HFFc6 (cell line): ENCODE measurements at regions not wholly inside any gene's neighbourhood (a gene's known extent, or its start where the extent isn't known, plus 50 kb on each side); places are given as distances from the start of the nearest gene placed in this dataset.

Source experiments
- DNase-seq: peaks from one replicate; pipeline ENCODE4 v3.0.0-alpha.2; 2018
- H3K27ac Mint-ChIP-seq: 2 replicates; pipeline ENCODE4 v1.8.0; 2020; ENCODE audit warnings: mild to moderate bottlenecking, mixed read lengths
- H3K27me3 Mint-ChIP-seq: 2 replicates; pipeline ENCODE4 v1.8.0; 2021; ENCODE audit warnings: mild to moderate bottlenecking, moderate library complexity, mixed read lengths; ENCODE audit not compliant: insufficient read depth
- H3K36me3 Mint-ChIP-seq: 2 replicates; pipeline ENCODE4 v1.8.0; 2021; ENCODE audit warnings: low read depth, mixed read lengths
- H3K4me1 Mint-ChIP-seq: 2 replicates; pipeline ENCODE4 v1.8.0; 2020; ENCODE audit warnings: low read depth, mixed read lengths
- H3K4me3 Mint-ChIP-seq: 2 replicates; pipeline ENCODE4 v1.8.0; 2020; ENCODE audit warnings: mild to moderate bottlenecking, moderate library complexity, mixed read lengths
- H3K9me3 Mint-ChIP-seq: 2 replicates; pipeline ENCODE4 v1.8.0; 2020; ENCODE audit warnings: mild to moderate bottlenecking, mixed read lengths
- CTCF ChIP-seq: fragments of 200-600 bp; sonication (generic); IDR thresholded peaks from 2 replicates; pipeline ENCODE4 v1.5.0; 2021; ENCODE audit warnings: antibody characterized with exemption, mild to moderate bottlenecking

DNA sequence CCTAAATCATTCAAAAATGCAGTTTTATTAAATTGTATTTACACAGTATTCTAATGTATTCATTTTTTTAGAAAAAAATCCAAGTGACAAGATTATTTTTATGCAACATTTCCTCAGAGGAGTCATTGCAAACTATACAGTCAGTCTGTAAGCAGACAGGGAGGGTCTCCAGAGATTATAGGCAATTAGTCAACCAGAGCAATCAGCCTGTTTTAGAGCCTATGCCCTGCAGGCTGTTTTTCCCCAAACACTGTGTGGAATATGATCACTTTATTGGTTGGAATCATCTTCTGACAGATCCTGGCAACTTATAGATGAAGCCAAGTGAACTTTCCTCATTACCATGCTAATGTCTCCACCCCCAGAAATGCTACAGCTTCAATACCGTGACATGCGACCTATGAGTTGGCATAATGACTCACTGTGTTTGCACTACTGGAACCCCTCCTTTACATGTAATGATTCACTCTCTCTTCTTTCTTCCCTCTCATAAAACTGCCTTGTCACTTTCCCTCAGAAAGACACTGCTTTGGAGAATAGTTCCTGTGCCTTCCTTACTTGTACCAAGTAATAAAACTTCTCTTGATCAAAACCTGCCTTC lies 577.7 kb upstream of the FTMT start:
- Mint-ChIP-seq H3K27ac (no peak overlapping the region), H3K36me3 (no peaks in the 10 kb centered on the region), H3K9me3 (peaks cover 22% of the 10 kb centered on the region), H3K27me3 (no peaks in the 10 kb centered on the region), H3K4me3 (no peak overlapping the region), H3K4me1 (no peaks in the 10 kb centered on the region; the same call in 1 of the 2 replicates)
- DNase-seq: peak; percentile 1
- TF ChIP-seq CTCF: no peak

GRCh38 chr5:121279801-121280200 lies 571.9 kb upstream of the FTMT start:
- H3K4me1 Mint-ChIP-seq: no peaks in the 10 kb centered on the region
- H3K27me3 Mint-ChIP-seq: no peaks in the 10 kb centered on the region
- H3K27ac Mint-ChIP-seq: no peak overlapping the region
- no peaks in the 10 kb centered on the region for H3K36me3 Mint-ChIP-seq
- TF ChIP-seq CTCF: no peak
- no peak for DNase-seq
- no peak overlapping the region for H3K4me3 Mint-ChIP-seq
- H3K9me3 Mint-ChIP-seq: peaks cover 15% of the 10 kb centered on the region

GRCh38 chr5:121285801-121286521 lies 565.7 kb upstream of the FTMT start:
- TF ChIP-seq CTCF: no peak
- H3K36me3 Mint-ChIP-seq: no peaks in the 10 kb centered on the region
- no peaks in the 10 kb centered on the region for H3K4me1 Mint-ChIP-seq
- no peak overlapping the region for H3K4me3 Mint-ChIP-seq
- H3K9me3 Mint-ChIP-seq: peaks cover 26% of the 10 kb centered on the region
- H3K27ac Mint-ChIP-seq: no peak overlapping the region
- no peak for DNase-seq
- no peaks in the 10 kb centered on the region for H3K27me3 Mint-ChIP-seq

- no peaks in the 10 kb centered on the region; the same call in 1 of the 2 replicates for H3K36me3 Mint-ChIP-seq
- no peak for DNase-seq
- no peak overlapping the region for H3K27ac Mint-ChIP-seq
- H3K4me3 Mint-ChIP-seq: no peak overlapping the region
- no peaks in the 10 kb centered on the region for H3K4me1 Mint-ChIP-seq
- H3K9me3 Mint-ChIP-seq: peaks cover 28% of the 10 kb centered on the region
- no peak for TF ChIP-seq CTCF
- no peaks in the 10 kb centered on the region for H3K27me3 Mint-ChIP-seq
Measured at GRCh38 chr5:121288781-121289180, 562.9 kb upstream of the FTMT start.

DNA sequence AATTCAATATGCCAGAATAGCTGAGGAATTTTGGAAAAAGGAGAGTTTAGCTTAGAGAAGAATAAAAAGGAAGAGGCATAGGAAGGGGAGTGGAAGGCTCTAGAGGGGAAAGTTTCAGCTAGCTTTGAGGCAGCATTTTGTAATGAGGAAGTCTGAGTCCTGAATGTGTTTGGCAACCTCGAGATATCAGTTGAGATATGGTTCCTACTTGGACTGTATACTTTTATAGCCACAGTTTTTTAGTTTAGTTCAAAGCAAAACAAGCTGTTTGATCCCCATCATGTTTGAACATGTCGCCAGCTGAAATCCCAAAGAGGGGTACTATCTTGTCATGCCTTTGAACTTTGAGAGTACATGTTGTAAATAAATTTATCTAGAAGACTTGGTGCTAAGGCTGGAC lies 559.0 kb upstream of the FTMT start:
- no peaks in the 10 kb centered on the region for H3K4me1 Mint-ChIP-seq
- no peak overlapping the region for H3K27ac Mint-ChIP-seq
- H3K36me3 Mint-ChIP-seq: no peaks in the 10 kb centered on the region; the same call in 1 of the 2 replicates
- no peaks in the 10 kb centered on the region; the same call in 1 of the 2 replicates for H3K27me3 Mint-ChIP-seq
- no peak overlapping the region for H3K4me3 Mint-ChIP-seq
- no peak for TF ChIP-seq CTCF
- DNase-seq: no peak
- H3K9me3 Mint-ChIP-seq: peaks cover 30% of the 10 kb centered on the region
